Body of pancreas (tissue), 4 donors: ENCODE measurements at regions not wholly inside any gene's neighbourhood (a gene's known extent, or its start where the extent isn't known, plus 50 kb on each side); places are given as distances from the start of the nearest gene placed in this dataset.

Source experiments
- CTCF ChIP-seq, 7 experiments: fragments of 450-650 bp in 4 of 7; fragments of 200-600 bp in 3 of 7; sonication (generic) in 3 of 7; IDR thresholded peaks; one replicate each; pipeline ENCODE4 v1.5.1; 2016 to 2019; ENCODE audit warnings: antibody characterized with exemption in 7 of 7
- POLR2A ChIP-seq, 3 donors: fragments of 450-650 bp; IDR thresholded peaks; one replicate each; pipeline ENCODE4 v1.6.1; 2016; ENCODE audit warnings: antibody characterized with exemption in 3 of 3, mild to moderate bottlenecking in 2 of 3

DNA sequence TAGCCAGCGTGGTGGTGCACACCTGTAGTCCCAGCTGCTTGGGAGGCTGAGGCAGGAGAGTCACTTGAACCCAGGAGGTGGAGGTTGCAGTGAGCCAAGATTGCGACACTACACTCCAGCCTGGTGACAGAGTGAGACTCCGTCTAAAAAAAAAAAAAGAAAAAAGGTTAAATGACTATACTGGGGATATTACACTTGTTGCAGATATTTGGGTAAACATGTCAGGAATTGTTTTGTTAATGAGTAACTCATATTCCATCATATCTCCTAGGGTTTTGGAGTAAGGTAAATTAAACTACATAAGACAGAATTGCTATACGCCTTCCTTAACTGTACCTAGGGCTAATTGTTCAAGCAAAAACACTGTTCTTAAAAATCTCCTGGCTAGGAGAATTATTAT, 291.4 kb upstream of the IGFBP7 start:
- no peak for TF ChIP-seq CTCF (IDR thresholded peaks at IDR 0.05)
- TF ChIP-seq POLR2A (IDR thresholded peaks at IDR 0.05) = no peak
